ENCODE measurements at regions not wholly inside any gene's neighbourhood (a gene's known extent, or its start where the extent isn't known, plus 50 kb on each side); places are given as distances from the start of the nearest gene placed in this dataset.

DNA sequence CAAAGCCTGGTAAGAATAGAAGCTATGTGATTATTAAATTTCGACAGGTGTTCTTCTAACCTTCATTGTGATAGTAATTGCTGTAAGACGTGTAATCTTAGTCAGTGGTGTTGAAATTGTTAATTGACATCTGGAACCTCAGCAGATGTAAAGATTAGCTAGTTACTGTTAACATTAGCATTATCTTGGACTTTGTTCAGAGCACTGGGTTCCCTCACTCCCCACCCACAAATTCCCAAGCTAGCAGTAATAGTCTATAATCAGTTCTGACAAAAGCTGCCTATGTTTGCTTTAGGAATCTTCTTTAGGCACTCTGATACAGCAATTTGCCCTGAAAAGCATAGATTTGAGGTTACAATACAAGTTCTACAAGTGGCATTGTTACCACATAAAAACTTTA is 233.7 kb downstream of the EN1 start:
- Histone ChIP-seq H4K20me1 (ENCODE audit: insufficient read depth) (no peaks in the 10 kb centered on the region), H3F3A (ENCODE audit: insufficient read depth, low read length, poor library complexity, severe bottlenecking) (no peaks in the 10 kb centered on the region), H2AFZ (ENCODE audit: low read depth, low read length) (no peak overlapping the region), H3K27ac (ENCODE audit: low read length) (no peak overlapping the region), H3K4me3 (ENCODE audit: low read length) (no peak overlapping the region), H3K4me2 (ENCODE audit: low read length) (no peak overlapping the region), H3K9me2 (ENCODE audit: insufficient read depth, low read length) (no peaks in the 10 kb centered on the region), H3K27me3 (ENCODE audit: insufficient read depth, low read depth, low read length) (no peaks in the 10 kb centered on the region), H3K9ac (ENCODE audit: low read length) (no peak overlapping the region), H3K36me3 (ENCODE audit: insufficient read depth, low read length) (no peaks in the 10 kb centered on the region), H3K9me3 (ENCODE audit: low read length) (no peaks in the 10 kb centered on the region), H3K79me2 (replicated peaks; ENCODE audit: insufficient read depth, low read length) (no peaks in the 10 kb centered on the region)
- TF ChIP-seq RAD21 (conservative IDR thresholded peaks at IDR 0.05) (no peak), TAF1 (IDR thresholded peaks at IDR 0.05; ENCODE audit: low read depth) (no peak), EP300 (conservative IDR thresholded peaks at IDR 0.05; ENCODE audit: poor library complexity, severe bottlenecking) (no peak), POLR2AphosphoS5 (IDR thresholded peaks at IDR 0.05) (no peak), SMC3 (conservative IDR thresholded peaks at IDR 0.05; ENCODE audit: poor library complexity) (no peak), MXI1 (conservative IDR thresholded peaks at IDR 0.05; ENCODE audit: poor library complexity, severe bottlenecking) (no peak)
- TF ChIP-seq, protein P1, sequence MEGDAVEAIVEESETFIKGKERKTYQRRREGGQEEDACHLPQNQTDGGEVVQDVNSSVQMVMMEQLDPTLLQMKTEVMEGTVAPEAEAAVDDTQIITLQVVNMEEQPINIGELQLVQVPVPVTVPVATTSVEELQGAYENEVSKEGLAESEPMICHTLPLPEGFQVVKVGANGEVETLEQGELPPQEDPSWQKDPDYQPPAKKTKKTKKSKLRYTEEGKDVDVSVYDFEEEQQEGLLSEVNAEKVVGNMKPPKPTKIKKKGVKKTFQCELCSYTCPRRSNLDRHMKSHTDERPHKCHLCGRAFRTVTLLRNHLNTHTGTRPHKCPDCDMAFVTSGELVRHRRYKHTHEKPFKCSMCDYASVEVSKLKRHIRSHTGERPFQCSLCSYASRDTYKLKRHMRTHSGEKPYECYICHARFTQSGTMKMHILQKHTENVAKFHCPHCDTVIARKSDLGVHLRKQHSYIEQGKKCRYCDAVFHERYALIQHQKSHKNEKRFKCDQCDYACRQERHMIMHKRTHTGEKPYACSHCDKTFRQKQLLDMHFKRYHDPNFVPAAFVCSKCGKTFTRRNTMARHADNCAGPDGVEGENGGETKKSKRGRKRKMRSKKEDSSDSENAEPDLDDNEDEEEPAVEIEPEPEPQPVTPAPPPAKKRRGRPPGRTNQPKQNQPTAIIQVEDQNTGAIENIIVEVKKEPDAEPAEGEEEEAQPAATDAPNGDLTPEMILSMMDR (IDR thresholded peaks at IDR 0.05; ENCODE audit: poor library complexity, severe bottlenecking): no peak

GRCh38 chr2:118611691-118612090 is 235.8 kb downstream of the EN1 start:
- Histone ChIP-seq H3K9ac (ENCODE audit: low read length) (no peak overlapping the region), H2AFZ (ENCODE audit: low read depth, low read length) (no peak overlapping the region), H3K36me3 (ENCODE audit: insufficient read depth, low read length) (no peaks in the 10 kb centered on the region), H3K9me3 (ENCODE audit: low read length) (no peaks in the 10 kb centered on the region), H4K20me1 (ENCODE audit: insufficient read depth) (no peaks in the 10 kb centered on the region), H3K27ac (ENCODE audit: low read length) (no peak overlapping the region), H3F3A (ENCODE audit: insufficient read depth, low read length, poor library complexity, severe bottlenecking) (no peaks in the 10 kb centered on the region), H3K9me2 (ENCODE audit: insufficient read depth, low read length) (no peaks in the 10 kb centered on the region), H3K4me2 (ENCODE audit: low read length) (no peak overlapping the region), H3K27me3 (ENCODE audit: insufficient read depth, low read depth, low read length) (no peaks in the 10 kb centered on the region), H3K4me3 (ENCODE audit: low read length) (no peak overlapping the region), H3K79me2 (replicated peaks; ENCODE audit: insufficient read depth, low read length) (no peaks in the 10 kb centered on the region)
- TF ChIP-seq POLR2AphosphoS5 (IDR thresholded peaks at IDR 0.05): no peak
- TF ChIP-seq TAF1 (IDR thresholded peaks at IDR 0.05; ENCODE audit: low read depth): no peak

DNA sequence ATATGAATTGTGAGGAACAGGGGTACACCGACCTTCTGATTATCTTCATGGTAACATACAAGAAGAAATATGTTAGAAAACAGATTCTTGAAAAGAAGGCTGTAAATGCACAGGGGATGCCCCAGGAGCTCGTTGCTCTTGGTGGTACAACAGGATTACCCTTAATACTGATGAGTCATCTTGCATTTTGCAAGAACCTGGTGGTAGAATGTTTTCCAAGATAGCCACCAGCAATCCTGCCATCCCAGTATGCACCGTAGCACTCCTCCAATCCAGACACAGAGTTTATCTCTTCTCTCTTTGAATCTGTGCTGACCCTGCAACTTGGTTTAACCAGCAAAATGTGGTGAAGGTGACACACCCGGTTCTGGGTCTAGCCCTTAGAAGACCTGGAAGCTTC is 238.3 kb downstream of the EN1 start:
- H3K36me3 ChIP-seq (ENCODE audit: insufficient read depth, low read length): no peaks in the 10 kb centered on the region
- H3K9ac ChIP-seq (ENCODE audit: low read length): no peak overlapping the region
- no peaks in the 10 kb centered on the region for H3K27me3 ChIP-seq (ENCODE audit: insufficient read depth, low read depth, low read length)
- TF ChIP-seq MXI1 (conservative IDR thresholded peaks at IDR 0.05; ENCODE audit: poor library complexity, severe bottlenecking) (no peak), RAD21 (conservative IDR thresholded peaks at IDR 0.05) (no peak), POLR2AphosphoS5 (IDR thresholded peaks at IDR 0.05) (no peak), REST (IDR thresholded peaks at IDR 0.05; ENCODE audit: borderline replicate concordance) (no peak), TAF1 (IDR thresholded peaks at IDR 0.05; ENCODE audit: low read depth) (no peak), EP300 (conservative IDR thresholded peaks at IDR 0.05; ENCODE audit: poor library complexity, severe bottlenecking) (no peak), SMC3 (conservative IDR thresholded peaks at IDR 0.05; ENCODE audit: poor library complexity) (no peak), EZH2 (IDR thresholded peaks at IDR 0.05; ENCODE audit: borderline replicate concordance, insufficient read depth, low read length, poor library complexity, severe bottlenecking) (no peak)
- TF ChIP-seq, protein P1 (IDR thresholded peaks at IDR 0.05; ENCODE audit: poor library complexity, severe bottlenecking): no peak
- H3K9me3 ChIP-seq (ENCODE audit: low read length): no peaks in the 10 kb centered on the region
- H2AFZ ChIP-seq (ENCODE audit: low read depth, low read length): no peak overlapping the region
- no peaks in the 10 kb centered on the region for H4K20me1 ChIP-seq (ENCODE audit: insufficient read depth)
- no peak overlapping the region for H3K27ac ChIP-seq (ENCODE audit: low read length)
- no peak overlapping the region for H3K4me3 ChIP-seq (ENCODE audit: low read length)
- no peaks in the 10 kb centered on the region for H3K9me2 ChIP-seq (ENCODE audit: insufficient read depth, low read length)
- H3K4me2 ChIP-seq (ENCODE audit: low read length): no peak overlapping the region
- H3K79me2 ChIP-seq (replicated peaks; ENCODE audit: insufficient read depth, low read length): no peaks in the 10 kb centered on the region
- no peaks in the 10 kb centered on the region for H3F3A ChIP-seq (ENCODE audit: insufficient read depth, low read length, poor library complexity, severe bottlenecking)
